COLO668 (cell line): ENCODE measurements at regions not wholly inside any gene's neighbourhood (a gene's known extent, or its start where the extent isn't known, plus 50 kb on each side); places are given as distances from the start of the nearest gene placed in this dataset.
"Not testable (repeated sequence)": the region's sequence is repeated elsewhere in the genome, so short reads cannot be mapped to it uniquely, and the experiment has no call there.

Experiments used
- DNase-seq: peaks from one replicate; lab custom pipeline; 2025; ENCODE audit not compliant: unreplicated experiment; lab: John Stamatoyannopoulos, UW

DNA sequence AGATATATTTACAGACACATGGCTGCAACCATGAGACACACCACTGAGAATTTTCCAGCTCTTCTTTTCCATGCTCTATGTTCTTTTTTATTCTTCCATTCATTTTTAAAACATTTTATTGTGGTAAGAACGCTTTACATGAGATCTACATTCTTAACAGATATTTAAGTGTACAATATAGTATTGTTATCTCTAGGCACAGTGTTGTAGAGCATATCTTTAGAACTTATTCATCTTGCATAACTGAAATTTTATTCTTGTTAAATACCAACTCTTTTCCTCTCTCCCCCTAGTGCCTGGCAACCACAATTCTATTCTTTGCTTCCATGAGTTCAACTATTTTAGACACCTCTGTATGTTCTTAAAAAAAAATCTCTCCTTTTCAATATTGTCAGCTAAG lies 67.1 kb upstream of the HABP2 start:
- DNase-seq: no peak

DNA sequence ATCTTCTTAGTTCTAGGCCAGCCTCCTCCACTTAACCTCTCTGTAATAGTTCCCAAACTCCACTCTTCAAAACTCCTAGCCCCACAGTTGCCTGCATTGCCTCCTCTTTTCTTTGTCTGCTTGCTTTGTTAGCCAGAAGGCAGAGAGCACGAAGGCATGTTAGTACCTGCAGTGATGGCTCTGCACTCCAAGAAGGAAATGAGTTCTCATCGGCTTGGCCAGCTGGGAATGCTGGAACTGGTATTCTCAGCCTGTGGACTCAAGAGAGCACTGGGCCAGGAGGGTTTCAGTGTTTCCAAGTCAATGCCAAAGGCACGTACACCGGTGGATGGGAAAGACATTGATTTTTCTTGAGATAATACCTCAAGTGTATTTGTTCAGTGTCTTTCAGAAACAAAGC lies 66.3 kb upstream of the HABP2 start:
- no peak for DNase-seq

DNA sequence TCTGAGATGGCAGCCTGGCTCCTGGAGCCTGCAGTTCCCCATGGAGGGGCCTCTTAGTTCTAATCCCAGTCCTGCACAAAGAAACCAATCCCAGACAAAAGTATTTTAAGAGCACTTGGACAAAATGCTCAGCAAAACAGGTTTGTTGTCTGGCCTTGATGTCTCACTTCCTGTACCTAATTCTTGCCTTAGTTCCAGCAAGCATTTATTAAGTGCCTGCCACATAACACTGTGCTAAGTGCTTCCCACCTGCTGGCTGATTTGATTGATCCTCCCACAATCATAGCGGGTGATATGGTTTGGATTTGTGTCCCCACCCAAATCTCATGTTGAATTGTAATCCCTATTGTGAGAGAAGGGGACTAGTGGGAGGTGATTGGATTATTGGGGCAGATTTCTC lies 65.7 kb upstream of the HABP2 start:
- DNase-seq: no peak

DNA sequence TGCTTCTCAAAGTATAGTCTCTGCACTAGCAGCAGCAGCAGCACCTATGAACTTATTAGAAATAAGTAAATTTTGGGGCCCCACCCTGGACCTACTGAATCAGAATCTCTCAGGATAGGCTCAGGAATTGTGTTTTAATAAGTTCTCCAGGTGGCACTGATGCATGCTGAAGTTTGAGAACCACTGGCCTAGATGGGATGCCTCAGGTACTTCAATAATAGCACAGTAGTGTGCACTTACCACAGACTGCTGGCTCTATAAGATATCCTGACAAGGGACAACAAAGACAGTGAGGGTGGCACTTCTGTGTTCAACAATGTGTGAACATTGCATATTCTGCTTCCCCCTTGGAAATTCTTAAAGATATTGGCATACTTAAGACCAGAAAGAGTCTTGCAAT lies 64.7 kb upstream of the HABP2 start:
- DNase-seq: no peak

DNA sequence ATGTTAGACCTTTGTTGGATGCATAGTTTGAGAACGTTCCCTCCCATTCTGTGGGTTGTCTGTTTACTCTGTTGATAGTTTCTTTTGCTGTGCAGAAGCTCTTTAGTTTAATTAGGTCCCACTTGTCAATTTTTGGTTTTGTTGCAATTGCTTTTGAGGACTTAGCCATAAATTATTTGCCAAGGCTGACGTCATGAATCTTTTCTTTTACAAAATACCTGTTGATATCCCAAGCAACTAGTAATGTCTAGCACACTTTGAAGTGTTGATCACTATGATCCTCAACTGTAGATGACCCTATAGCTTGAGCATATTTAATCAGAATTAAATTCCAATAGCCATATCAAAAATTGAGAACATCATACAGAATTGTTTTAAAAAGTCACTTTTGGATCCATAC lies 63.3 kb upstream of the HABP2 start:
- DNase-seq: not testable (repeated sequence)

DNA sequence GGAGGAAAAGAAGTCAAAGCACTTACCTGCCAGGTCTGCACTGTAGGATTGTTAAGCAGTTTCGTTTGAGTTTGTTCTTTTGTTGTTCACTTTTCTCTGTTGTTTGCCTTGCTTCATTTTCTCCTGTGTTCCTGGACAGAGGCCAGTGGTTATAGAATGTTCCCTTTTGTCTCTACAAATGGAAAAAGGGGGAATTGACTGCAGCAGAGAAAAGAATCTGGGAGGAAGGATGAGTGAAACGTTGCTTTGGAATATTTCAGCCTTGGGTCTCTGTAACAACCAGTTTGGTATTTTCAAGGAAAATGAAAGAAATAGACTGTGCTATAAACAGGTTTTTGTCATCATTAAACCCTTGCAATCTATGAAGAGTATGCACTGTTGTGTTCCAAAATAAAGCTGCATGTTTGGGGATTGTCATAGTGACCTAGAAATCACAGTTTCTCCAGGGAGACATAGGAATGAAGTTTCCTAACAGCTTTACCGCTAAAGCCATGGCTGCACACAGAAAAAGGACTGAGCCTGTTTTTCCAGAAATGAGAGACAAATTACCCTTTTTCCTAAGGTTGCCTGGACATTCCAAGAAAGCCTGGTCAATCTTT lies 60.8 kb upstream of the HABP2 start:
- DNase-seq: no peak

DNA sequence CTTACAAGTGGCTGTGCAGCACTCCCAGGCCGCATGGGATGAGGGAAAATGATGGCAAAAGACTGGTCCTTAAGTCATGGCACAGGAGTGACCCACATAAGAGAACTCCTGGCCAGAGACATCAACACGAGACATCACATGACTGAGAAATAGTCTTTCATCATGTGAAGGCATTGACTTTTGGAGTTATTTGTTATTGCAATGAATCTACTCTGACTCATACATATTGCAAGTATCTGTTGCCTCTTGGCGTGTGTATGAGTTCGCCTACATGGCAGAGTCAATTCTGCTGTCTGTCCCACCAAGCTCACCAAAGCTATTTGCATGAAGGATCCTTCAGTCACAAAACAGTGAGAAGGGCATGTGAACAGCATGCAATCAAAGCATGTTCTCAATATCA lies 59.7 kb upstream of the HABP2 start:
- DNase-seq: no peak

DNA sequence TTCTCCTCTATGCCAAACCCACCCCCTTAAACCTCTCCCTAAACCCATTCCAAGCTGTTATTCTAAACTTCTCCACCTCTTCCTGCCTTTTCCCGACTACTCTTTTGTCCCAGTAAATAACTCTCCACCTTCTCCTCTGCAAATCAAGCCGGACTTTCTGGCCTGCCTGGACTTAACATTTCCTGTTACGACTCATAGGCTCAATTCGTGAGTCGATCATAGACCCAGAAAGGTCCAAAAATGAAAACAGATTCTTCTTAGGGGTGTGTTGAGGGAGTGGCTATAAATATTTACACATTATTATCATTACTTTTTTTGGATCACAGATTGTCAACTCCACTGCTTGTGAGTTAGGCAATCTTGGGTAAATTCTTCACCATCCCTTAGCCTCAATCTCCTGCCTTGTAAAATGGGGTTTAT lies 59.0 kb upstream of the HABP2 start:
- DNase-seq: no peak

DNA sequence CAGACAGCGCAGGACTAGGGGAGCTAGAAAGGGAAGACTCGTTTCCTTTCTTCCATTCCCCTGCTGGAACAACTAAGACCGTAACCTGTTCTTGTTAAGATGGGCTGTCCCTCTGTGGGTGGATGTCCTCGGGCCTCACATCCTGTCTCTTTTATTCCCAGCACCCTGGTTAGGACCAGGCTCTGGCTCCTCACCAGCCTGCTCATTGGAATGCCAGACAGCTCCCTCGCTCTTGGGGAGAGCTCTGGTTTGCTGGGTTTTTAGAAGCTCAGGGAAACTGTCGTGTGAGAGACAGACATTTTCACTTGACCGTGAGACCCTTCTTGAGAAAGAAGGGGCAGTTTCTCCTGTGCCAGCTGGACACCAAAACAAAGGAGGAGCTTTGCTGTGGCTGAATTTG lies 58.1 kb upstream of the HABP2 start:
- DNase-seq: no peak

DNA sequence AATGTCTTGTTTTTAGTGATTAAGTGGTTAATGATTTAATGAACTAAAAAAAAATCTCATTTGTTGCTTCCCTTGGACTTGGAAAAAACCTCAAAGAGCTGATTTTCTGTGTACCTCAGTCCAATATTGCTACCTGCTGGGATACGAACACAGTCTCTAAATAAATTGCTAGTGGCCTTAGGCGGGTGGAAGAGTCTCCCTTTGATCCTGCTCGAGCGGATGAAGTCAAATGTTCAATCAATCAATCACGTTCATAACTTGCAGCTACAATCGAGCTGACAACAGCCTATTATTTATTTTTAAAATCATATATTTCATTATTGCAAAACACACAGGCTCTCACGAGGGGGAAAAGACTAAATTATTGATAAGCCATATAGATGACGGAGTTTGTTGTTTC lies 57.3 kb upstream of the HABP2 start:
- no peak for DNase-seq

DNA sequence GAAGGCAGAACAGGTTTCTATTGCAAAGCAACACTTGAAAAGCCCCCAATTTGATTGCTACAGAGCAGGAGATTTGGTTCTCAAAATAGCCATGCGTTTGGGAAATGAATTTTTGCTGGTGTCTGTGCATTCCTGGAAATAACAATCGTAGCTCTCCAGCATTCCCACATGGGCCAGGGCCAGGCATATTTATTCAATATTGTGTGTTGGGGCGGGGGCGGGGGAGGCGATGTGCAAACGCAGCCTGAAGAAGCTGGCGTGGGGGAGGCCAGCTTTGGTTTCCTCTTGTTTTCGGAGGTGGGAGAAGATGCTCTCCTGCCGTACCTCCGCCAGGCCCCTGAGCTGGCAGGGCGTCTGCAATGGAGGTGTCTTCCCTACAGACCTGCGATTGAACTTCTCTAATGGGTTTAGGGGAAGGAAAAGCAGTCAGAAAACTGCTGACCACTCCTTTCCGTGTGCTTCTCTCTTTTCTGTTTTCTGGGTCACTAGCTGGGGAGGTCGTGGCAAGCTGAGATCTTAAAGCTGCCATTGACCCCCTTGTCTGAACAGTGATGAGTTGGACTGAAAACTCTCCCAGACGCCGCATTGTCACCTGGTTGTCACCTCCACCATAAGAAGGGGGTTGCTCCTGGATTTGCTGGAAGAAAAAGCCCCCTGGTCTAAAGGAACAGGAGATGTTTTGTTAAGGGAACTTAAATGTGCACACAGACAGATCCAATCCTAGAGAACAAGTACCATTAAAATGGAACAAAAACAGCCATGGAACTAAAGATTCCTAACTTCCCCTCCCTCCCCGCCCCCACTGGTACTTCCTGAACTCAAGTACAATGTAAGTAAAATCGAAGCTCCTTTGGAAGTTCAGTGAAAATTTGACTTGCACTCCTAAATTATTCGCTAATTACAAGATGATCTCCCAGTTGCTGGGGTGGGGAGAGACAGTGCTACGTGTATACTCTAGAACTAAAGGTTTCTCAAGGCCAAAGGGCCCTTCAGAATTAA lies 56.4 kb upstream of the HABP2 start:
- DNase-seq: no peak

DNA sequence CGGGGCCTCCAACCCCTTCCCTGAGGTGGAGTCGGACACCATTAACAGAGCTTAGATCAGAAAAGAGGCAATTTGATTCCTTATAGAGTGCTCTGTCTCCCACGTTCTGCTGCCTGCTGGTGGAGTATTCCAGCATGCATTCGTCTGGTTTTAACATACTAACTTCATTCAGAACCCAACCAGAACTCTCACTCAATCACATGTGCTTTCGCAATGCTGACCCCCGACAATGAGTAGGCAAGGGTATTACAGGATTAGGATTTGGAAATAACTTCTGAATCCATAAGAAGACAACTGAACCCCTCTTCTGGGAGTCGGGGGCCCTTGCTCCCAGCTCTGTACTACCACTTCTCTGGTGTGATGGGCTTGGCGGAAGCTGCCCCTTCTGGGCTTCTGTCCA lies 55.7 kb upstream of the HABP2 start:
- no peak for DNase-seq

DNA sequence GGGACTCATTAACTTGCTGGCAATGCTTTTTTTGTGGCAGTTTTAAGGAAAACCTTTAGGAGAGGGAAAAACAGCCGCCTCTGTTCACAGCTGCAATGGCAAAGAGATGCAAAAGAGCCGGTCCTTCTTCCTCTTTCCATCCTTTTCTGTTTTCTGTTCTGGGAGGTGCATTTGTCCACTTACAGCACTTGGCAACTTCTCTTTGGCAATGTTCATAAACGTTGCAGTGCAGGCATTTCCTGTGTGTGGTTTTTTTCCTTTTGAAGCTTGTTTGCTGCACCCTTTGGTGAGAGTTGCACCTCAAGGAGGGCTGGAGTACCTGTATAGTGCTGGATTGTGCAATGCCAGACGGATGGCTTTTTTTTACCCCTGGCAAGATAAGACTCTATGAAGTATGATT lies 53.9 kb upstream of the HABP2 start:
- DNase-seq: no peak

DNA sequence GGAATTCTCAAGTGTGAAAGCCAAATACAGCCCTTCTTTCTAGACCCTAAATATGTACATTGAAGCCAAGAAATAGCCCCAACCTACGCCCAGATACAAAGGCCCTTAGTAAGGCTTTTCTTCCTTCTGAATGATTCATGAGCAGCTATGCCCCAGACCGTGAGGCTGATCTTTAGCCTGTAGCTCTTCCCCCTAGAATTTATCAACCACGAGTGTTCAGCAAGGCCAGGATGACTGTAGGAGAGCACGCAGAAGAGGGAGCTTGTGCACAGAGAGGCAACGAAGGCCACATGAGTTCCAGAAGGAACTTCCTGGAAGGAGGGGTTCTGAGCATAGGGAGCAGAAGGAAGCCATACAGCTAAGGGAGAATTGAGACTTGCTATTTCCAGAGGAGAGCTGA lies 53.0 kb upstream of the HABP2 start:
- no peak for DNase-seq

DNA sequence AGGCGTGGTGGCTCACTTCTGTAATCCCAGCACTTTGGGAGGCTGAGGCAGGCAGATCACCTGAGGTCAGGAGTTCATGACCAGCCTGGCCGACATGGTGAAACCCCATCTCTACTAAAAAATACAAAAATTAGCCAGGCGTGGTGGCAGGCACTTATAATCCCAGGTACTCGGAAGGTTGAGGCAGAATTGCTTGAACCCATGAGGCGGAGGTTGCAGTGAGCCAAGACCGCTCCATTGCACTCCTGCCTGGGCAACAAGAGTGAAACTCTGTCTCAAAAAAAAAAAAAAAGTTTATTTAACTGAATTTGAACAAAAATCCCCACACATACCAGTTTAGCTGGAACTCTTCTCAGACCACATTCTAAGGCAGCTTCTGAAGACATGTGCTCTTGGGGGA lies 51.8 kb upstream of the HABP2 start:
- not testable (repeated sequence) for DNase-seq
